RWPE2 (cell line): ENCODE measurements at regions not wholly inside any gene's neighbourhood (a gene's known extent, or its start where the extent isn't known, plus 50 kb on each side); places are given as distances from the start of the nearest gene placed in this dataset.

ENCODE experiments used
- ATAC-seq: fragments of 200-7000 bp; cut with Tn5 transposase; 3 replicates; pipeline ENCODE4 v1.9.1; 2021; ENCODE audit warnings: low read depth
- DNase-seq: peaks from one replicate; pipeline ENCODE4 v3.0.0-alpha.2; 2020; ENCODE audit warnings: low spot score
- H3K27ac ChIP-seq: fragments of 450-650 bp; 2 replicates; pipeline ENCODE4 v1.5.1; 2017; ENCODE audit warnings: mild to moderate bottlenecking; ENCODE audit not compliant: poor library complexity, severe bottlenecking
- H3K27me3 ChIP-seq: fragments of 250-450 bp; sonication (Bioruptor Pico); 2 replicates; pipeline ENCODE4 v1.5.1; 2021; ENCODE audit warnings: mild to moderate bottlenecking, moderate library complexity; ENCODE audit not compliant: insufficient read depth, poor library complexity, severe bottlenecking
- H3K36me3 ChIP-seq: fragments of 250-450 bp; sonication (Bioruptor Pico); 2 replicates; pipeline ENCODE4 v1.5.1; 2020; ENCODE audit warnings: low read depth, mild to moderate bottlenecking, moderate library complexity
- H3K4me1 ChIP-seq: fragments of 250-450 bp; sonication (Bioruptor Pico); 2 replicates; pipeline ENCODE4 v1.5.1; 2021; ENCODE audit warnings: mild to moderate bottlenecking, moderate library complexity; ENCODE audit not compliant: insufficient read depth, poor library complexity, severe bottlenecking
- H3K4me3 ChIP-seq: fragments of 250-450 bp; sonication (Bioruptor Pico); 2 replicates; pipeline ENCODE4 v1.5.1; 2021; ENCODE audit warnings: mild to moderate bottlenecking, moderate library complexity; ENCODE audit not compliant: severe bottlenecking
- H3K9me3 ChIP-seq: fragments of 250-450 bp; sonication (Bioruptor Pico); 2 replicates; pipeline ENCODE4 v1.5.1; 2021; ENCODE audit warnings: mild to moderate bottlenecking, moderate library complexity; ENCODE audit not compliant: severe bottlenecking
- CTCF ChIP-seq: fragments of 450-650 bp; IDR thresholded peaks from one replicate; pipeline ENCODE4 v1.5.1; 2017; ENCODE audit warnings: mild to moderate bottlenecking, moderate library complexity; ENCODE audit not compliant: poor library complexity, severe bottlenecking

GRCh38 chr12:105502426-105502930, 172.0 kb downstream of the C12orf75 start:
- no peak for TF ChIP-seq CTCF
- ATAC-seq (no peak), DNase-seq (no peak)
- Histone ChIP-seq H3K9me3 (no peaks in the 10 kb centered on the region), H3K36me3 (no peaks in the 10 kb centered on the region), H3K27ac (no peak overlapping the region), H3K4me1 (no peaks in the 10 kb centered on the region), H3K4me3 (no peak overlapping the region), H3K27me3 (no peaks in the 10 kb centered on the region)

GRCh38 chr12:105503619-105504018, 173.1 kb downstream of the C12orf75 start:
- Histone ChIP-seq H3K9me3 (no peaks in the 10 kb centered on the region), H3K4me1 (no peaks in the 10 kb centered on the region), H3K36me3 (no peaks in the 10 kb centered on the region), H3K4me3 (no peak overlapping the region), H3K27ac (no peak overlapping the region), H3K27me3 (no peaks in the 10 kb centered on the region)
- ATAC-seq: no peak
- TF ChIP-seq CTCF: no peak
- DNase-seq: no peak

GRCh38 chr12:105504286-105504685, 173.8 kb downstream of the C12orf75 start:
- Histone ChIP-seq H3K4me3 (no peak overlapping the region), H3K27me3 (no peaks in the 10 kb centered on the region), H3K36me3 (no peaks in the 10 kb centered on the region), H3K27ac (no peak overlapping the region), H3K9me3 (no peaks in the 10 kb centered on the region), H3K4me1 (no peaks in the 10 kb centered on the region)
- no peak for TF ChIP-seq CTCF
- ATAC-seq (no peak), DNase-seq (no peak)

- Histone ChIP-seq H3K27ac (no peak overlapping the region), H3K36me3 (no peaks in the 10 kb centered on the region), H3K4me3 (no peak overlapping the region), H3K4me1 (no peaks in the 10 kb centered on the region), H3K27me3 (no peaks in the 10 kb centered on the region), H3K9me3 (no peaks in the 10 kb centered on the region)
- DNase-seq (no peak), ATAC-seq (no peak)
- TF ChIP-seq CTCF: no peak
Measured at GRCh38 chr12:105506678-105507310, 176.3 kb downstream of the C12orf75 start.

- H3K27ac ChIP-seq: no peak overlapping the region
- H3K9me3 ChIP-seq: no peaks in the 10 kb centered on the region
- DNase-seq (no peak), ATAC-seq (no peak)
- no peak for TF ChIP-seq CTCF
- no peaks in the 10 kb centered on the region for H3K36me3 ChIP-seq
- no peaks in the 10 kb centered on the region for H3K27me3 ChIP-seq
- no peak overlapping the region for H3K4me3 ChIP-seq
- no peaks in the 10 kb centered on the region for H3K4me1 ChIP-seq
Measured at GRCh38 chr12:105507311-105508038, 177.0 kb downstream of the C12orf75 start.
